ENCODE measurements at regions not wholly inside any gene's neighbourhood (a gene's known extent, or its start where the extent isn't known, plus 50 kb on each side); places are given as distances from the start of the nearest gene placed in this dataset.

- WGBS, 2 donors, result 72 to 73% methylated on average over 10 of the region's 10 CpGs
- intact Hi-C loops (cut with DNase I; ENCODE audit: low total_unique reads), result no loop called here
- no peak overlapping the region for H3K4me3 ChIP-seq (ENCODE audit: low read depth, poor library complexity, severe bottlenecking)
- TF ChIP-seq POLR2A (IDR thresholded peaks at IDR 0.05), result no peak
- no peak for TF ChIP-seq CTCF (IDR thresholded peaks at IDR 0.05)
- peak in 1 of 2 donors; percentile 61 for DNase-seq (ENCODE audit: low spot score in 2 of 2)
Measured at GRCh38 chr18:78757014-78757413, 222.6 kb upstream of the SALL3 start.

- peak in 1 of 2 donors; percentile 23 for DNase-seq (ENCODE audit: low spot score in 2 of 2)
- TF ChIP-seq CTCF (IDR thresholded peaks at IDR 0.05), result no peak
- TF ChIP-seq POLR2A (IDR thresholded peaks at IDR 0.05), result no peak
- no peak overlapping the region for H3K4me3 ChIP-seq (ENCODE audit: low read depth, poor library complexity, severe bottlenecking)
- intact Hi-C loops (cut with DNase I; ENCODE audit: low total_unique reads), result no loop called here
- 80% methylated on average over 9 of the region's 9 CpGs for WGBS, 2 donors
Measured at GRCh38 chr18:78758496-78758895, 221.1 kb upstream of the SALL3 start.

GRCh38 chr18:78762753-78763152, 216.9 kb upstream of the SALL3 start:
- no peak overlapping the region for H3K4me3 ChIP-seq (ENCODE audit: low read depth, poor library complexity, severe bottlenecking)
- intact Hi-C loops (cut with DNase I; ENCODE audit: low total_unique reads), result no loop called here
- no peak for TF ChIP-seq CTCF (IDR thresholded peaks at IDR 0.05)
- TF ChIP-seq POLR2A (IDR thresholded peaks at IDR 0.05), result no peak
- peak in 1 of 2 donors; percentile 57 for DNase-seq (ENCODE audit: low spot score in 2 of 2)
- 90 to 92% methylated on average over 8 of the region's 8 CpGs for WGBS, 2 donors

GRCh38 chr18:78764544-78764943, 215.1 kb upstream of the SALL3 start:
- TF ChIP-seq POLR2A (IDR thresholded peaks at IDR 0.05) (no peak), CTCF (IDR thresholded peaks at IDR 0.05) (no peak)
- intact Hi-C loops (cut with DNase I; ENCODE audit: low total_unique reads), result no loop called here
- H3K4me3 ChIP-seq (ENCODE audit: low read depth, poor library complexity, severe bottlenecking), result no peak overlapping the region
- DNase-seq (ENCODE audit: low spot score in 2 of 2), result peak in 1 of 2 donors; percentile 79
- WGBS, 2 donors, result 72 to 79% methylated on average over 10 of the region's 10 CpGs

GRCh38 chr18:78765142-78765541, 214.5 kb upstream of the SALL3 start:
- intact Hi-C loops (cut with DNase I; ENCODE audit: low total_unique reads), result no loop called here
- TF ChIP-seq POLR2A (IDR thresholded peaks at IDR 0.05), result no peak
- TF ChIP-seq CTCF (IDR thresholded peaks at IDR 0.05), result no peak
- peak; percentile 3 to 77 for DNase-seq (ENCODE audit: low spot score in 2 of 2)
- 84 to 88% methylated on average over 12 of the region's 12 CpGs for WGBS, 2 donors
- H3K4me3 ChIP-seq (ENCODE audit: low read depth, poor library complexity, severe bottlenecking), result no peak overlapping the region

- TF ChIP-seq POLR2A (IDR thresholded peaks at IDR 0.05), result no peak
- no peak for TF ChIP-seq CTCF (IDR thresholded peaks at IDR 0.05)
- no peak overlapping the region for H3K4me3 ChIP-seq (ENCODE audit: low read depth, poor library complexity, severe bottlenecking)
- 83 to 84% methylated on average over 23 of the region's 23 CpGs for WGBS, 2 donors
- DNase-seq (ENCODE audit: low spot score in 2 of 2), result peak; percentile 9 to 50
- intact Hi-C loops (cut with DNase I; ENCODE audit: low total_unique reads), result no loop called here
Measured at GRCh38 chr18:78765637-78766281, 213.9 kb upstream of the SALL3 start.
